GM21529 (cell line): ENCODE measurements at regions not wholly inside any gene's neighbourhood (a gene's known extent, or its start where the extent isn't known, plus 50 kb on each side); places are given as distances from the start of the nearest gene placed in this dataset.

Experiments used
- ATAC-seq: cut with Tn5 transposase; IDR thresholded peaks from one replicate; pipeline ENCODE4 v1.9.1; 2021; ENCODE audit not compliant: unreplicated experiment

DNA sequence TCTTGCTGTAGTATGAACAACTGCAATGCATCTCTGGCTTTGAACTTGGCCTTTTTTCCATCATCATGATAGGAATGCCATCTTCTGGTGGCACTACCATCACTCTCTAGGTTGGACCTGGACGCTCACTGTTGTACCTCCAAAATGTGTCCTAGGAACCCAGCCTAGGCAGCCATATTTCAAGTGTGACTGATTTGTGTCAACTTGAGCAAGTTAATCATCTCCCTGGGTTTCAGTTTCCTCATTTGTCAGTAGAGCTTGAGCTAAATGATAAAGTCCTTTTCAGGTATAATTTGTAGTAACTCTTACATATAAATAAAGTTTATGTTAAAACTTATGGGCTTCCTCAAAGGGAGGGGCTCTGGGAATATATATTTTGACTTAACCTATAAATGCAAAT lies 241.7 kb upstream of the CEP162 start:
- ATAC-seq = no peak

DNA sequence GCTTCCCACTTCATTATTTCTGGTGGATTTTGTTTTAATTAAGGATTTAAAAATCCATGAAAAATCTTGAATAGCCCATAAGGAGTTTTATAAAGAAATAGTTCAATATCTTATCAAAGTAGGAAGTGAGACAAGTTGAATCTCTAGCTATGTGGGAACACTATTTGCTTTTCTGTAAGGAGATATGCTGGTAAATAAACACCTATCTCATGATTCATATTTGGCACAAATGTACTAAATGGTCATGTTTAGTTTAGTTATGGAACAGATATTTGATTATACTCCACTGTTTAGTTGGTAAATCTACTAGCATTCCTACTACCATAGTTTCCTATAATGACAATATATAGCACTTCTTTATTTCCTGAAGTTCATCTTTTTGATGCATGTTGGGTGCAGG lies 239.9 kb upstream of the CEP162 start:
- no peak for ATAC-seq

DNA sequence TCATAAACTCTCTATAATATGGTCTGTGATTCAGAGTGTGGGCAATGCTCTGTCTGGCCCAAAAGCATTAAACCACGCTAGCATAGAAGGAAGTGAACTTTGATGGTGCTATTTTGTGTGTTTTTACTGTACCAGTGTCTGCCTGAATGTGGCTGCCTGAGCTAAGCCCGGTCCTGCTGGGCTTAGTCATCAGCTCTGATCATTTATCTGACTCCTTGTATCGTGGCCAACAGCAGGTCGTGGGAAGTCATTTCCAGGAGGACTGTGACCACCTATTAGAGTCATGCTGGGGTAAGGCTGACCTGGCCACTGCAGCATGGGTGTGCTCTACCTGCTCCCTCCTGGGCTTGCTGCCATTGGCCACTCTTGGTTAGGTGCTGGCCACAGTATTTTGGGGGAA lies 239.1 kb upstream of the CEP162 start:
- no peak for ATAC-seq

DNA sequence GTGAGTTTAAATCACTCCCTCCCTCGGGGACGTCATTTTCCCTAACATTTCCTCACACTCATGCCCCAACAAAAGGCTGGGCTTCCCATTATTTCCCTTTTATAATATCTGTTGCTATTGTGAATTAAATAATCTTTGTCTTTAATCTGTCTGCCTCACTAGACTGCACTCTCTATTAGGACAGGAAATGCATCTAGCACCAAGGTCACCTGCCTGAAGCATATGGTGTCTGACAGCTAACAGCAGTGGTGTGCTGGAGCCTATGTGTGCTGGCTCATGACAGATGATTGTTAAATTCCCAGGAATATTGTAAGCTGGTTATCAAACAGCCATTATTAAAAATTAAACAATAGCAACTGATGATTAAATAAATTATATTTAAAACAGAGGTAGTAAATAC lies 237.0 kb upstream of the CEP162 start:
- no peak for ATAC-seq

DNA sequence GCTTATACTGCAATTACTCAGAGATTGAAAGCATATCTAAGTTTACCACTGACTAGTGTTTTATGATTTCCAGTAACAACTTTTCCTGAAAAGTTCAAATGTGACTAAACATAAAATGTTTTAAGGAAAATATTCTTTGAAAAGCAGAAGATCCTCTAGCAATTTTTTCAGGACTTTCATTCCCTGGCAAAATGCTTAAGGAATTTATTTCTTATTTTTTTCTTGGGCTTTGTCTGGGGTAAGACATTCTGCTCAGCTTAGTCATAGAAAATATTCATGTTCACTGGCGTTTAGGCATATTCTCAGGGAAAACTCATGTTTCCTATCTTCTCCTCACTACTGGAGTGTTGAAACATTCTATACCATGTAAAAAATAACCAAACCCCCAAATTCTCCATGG lies 235.3 kb upstream of the CEP162 start:
- no peak for ATAC-seq

DNA sequence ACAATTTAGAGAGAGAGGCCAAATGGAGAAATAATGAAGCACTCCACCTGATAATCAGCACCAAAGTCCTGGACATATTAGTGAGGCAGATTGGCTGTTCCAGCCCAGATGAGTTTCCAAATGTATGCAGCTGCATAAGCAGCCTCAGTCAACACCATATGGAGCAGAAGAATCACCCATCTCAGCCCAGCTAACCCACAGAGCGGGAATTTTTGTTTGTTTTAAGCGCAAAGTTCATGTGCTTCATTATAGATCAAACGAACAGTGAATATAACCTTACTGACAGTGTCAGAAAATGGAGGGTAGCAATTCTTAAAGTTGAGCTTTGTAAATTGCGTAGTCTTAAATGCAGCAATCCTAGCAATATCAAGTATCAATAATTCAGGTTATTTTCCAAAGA lies 234.0 kb upstream of the CEP162 start:
- no peak for ATAC-seq

DNA sequence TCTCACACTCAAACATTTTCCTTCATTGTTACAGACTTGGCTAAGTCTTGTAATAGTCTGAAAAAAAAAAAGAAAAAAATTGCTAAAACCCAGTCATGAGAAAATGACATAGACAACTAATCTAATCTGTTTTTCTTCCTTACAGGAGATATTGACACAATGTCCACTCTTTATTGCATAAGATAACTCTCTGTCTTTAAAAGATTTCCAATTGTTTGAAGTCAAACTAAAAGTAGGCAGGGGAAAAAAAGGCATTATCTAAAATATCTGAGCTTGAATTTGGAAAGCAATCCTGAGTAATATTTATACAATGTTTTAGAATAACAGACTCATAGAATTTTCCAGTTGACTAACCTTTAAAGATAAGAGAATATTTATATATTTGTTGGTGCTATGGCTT lies 233.0 kb upstream of the CEP162 start:
- ATAC-seq = no peak

DNA sequence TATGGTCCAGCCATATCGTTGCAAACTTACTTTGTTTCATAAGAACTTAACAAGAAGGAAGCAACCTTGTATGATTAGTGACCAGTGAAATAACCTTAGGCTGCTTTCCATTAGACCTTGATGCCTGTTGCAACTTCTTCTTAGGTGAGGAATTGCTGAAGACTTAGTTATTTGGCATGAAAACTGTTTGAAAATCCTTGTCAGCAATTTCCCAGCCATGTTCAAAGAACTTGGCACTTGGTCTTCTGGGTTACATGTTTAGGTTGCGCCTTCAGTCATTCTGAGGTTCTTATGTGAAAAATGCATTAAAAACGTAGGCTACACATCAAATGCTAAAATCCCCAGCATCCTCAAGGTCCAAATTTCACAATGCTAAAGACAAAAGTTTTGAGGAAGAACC lies 232.0 kb upstream of the CEP162 start:
- ATAC-seq = no peak

DNA sequence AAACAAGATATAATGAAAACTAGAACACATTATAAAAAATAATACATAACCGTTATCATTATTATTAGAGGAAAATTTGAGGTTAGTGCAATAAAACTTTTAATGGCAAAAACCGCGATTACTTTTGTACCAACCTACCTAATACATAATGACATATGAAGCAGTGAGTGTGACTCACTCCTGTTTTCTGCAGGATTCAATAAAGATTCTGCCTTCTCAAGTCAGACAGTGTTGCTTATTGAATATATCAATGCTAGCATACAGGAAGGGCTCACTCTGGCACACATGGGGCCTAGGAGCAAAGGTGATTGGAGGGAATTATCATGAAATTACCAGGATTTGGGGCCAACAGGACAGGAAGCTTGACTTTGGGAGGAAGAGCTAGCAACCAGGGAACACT lies 230.8 kb upstream of the CEP162 start:
- no peak for ATAC-seq

DNA sequence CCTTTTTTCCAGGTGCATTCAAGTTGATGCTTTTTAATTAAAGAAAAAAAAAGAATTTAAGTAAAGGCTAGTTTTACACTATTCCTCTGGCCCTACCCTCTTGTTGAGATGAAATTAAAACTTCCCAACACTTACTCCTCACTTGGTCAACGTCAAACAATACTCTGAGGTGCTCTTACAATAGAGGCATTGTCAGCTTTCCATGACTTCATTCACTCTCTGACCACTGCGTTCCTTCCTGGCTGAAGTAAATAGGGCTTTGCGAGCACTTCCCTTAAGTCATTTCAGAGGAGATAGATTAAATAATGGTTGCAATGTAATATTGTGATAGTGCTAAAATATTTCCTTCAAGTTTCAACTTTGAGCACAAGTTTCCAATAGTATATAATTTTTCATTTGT lies 229.8 kb upstream of the CEP162 start:
- ATAC-seq = no peak

DNA sequence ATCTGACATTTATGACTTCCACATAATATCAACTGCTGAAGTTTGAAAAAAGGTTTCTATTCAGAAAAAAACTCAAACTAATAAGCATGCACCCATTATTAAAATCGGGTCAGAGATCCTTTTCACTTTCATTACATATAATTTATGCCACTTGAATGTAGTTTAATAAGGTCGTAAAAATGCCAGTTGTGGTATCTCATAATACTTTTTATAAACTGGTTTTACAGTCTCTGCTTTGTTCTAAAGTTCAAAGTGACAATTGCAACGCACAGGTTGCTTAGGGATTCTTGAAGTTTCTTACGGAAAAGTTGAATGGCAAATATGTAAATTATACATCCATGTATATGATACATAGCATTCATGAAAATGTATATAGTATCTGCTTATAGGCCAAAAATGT lies 229.4 kb upstream of the CEP162 start:
- no peak for ATAC-seq

DNA sequence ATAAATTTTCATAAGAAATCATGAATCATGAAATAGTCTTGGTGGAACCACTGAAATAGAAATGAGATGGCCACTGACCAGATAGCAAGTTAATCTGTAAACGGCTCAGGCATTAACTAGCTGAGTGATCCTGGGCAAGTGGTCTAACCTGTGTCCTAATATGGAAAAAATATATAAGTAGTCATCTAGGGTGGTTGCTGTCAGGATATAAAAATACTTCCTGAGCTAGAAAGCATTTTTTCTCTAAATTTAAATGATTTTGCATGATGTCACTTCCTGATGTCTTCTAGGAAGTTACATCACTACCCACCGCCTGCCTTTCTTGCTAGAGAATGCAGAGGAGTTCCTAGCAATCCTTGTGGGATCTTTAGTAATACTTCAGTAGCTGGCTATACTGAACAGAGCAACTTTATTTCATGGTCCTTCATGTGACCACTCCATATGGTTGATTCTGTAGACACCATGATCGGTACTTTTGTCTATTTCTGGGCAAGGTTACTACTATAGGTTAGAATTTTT lies 228.1 kb upstream of the CEP162 start:
- no peak for ATAC-seq

DNA sequence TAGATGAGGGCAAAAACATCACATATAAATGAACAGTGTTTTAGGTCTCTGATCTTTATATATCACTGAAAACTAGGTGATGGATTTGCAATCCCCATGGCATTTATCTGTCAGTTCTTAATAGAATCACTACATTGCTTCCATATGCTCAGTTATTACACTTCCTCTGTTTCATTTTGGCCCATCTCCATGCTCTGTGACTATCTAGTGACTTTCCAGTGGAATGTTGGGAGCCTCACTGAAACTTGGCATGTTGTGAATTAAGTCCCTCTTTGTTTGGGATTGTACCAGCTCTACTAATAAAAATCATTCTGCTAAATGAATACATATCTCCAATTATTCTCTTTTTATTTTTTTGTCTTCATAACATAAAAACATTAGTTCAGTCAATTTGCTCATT lies 226.1 kb upstream of the CEP162 start:
- no peak for ATAC-seq

DNA sequence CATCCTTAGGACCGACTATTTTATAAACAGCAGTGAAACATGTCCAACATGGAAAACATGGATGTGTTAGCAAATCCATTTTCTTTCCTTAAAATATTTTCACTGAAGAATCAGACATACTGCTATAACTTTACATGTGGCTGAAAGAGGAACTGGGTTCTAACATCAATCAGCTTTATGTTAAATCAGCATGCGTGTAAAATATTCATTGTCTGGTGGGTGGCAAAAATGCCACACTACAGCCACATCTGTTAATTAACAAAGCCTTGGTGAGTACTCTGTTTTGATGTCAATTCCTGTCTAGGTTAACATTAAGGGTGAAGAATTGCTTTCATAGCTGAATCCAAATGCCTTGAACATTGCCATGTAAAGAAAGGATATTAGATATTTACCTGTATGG lies 222.6 kb upstream of the CEP162 start:
- ATAC-seq = no peak

DNA sequence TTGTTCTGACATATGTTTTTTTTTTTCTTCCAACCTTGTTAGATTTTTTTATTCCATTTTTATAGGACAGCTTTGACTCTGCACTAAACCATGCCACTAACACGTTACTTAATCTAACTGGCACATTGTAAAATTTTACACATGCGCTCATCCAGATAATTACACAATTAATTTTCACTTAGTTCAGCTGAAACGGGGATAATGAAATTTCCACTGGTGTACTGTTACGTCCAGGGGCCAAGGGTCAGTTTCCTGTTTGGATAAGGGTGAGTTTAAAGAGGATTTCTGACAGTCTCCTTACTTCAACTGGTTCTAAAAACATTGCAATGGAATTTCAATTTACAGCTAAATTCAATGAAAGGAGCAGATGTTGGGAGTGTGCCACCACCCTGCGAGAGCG lies 221.8 kb upstream of the CEP162 start:
- ATAC-seq = no peak

DNA sequence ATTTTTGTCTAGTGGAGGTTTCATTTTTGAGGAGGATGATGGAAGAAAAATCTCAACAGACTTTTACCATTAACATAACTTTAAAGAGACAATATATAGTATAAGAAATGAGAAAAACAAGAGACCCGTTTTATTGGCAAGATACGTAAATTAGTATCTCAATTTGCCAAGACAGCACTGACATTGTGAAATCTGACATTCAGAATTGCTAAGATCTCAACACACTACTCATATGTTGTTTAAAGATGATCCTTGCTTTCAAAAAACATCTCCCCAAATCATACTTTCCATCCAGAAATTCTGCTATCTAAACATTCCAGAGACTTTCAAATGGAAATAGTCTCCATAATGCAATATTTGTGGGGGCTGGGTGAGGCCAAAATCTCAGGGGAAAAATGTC lies 220.9 kb upstream of the CEP162 start:
- ATAC-seq = no peak

DNA sequence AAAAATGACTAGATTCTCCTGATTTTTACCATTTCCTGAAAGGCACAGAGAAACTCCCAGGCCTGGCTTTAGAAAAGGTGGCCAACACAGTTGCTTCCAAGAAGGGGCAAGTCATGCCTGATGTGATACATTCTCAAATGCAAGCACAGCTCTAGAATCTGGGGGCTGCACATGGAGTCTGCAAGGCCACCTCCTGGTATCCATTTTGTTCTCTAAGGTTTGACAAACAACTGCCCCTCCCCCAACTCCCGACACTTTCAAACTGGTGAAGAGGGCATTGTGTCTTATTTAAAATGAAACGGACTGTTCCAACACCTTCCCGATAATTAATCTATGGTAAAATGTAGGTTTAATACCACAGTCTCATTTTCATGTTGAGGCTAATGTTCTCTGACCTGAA lies 220.2 kb upstream of the CEP162 start:
- ATAC-seq = no peak

DNA sequence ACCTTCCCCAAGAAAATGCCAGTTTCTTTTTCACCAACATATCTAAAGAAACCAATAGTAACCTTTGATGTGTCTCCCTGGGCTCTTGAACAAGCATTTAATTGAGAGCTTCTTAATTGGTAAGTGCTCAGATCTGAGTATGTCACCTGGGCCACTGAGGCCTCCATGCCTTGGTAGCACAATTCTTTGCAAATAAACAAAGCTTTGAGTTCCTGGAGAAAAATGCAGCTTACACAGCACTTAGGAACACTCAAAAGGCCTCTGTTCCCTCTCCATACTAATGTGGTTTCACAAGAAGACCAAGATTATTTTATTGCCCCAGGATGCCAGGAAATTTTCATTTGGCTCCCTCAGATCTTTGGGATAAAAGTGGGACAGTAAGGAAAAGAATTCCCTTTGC lies 217.6 kb upstream of the CEP162 start:
- ATAC-seq = no peak

DNA sequence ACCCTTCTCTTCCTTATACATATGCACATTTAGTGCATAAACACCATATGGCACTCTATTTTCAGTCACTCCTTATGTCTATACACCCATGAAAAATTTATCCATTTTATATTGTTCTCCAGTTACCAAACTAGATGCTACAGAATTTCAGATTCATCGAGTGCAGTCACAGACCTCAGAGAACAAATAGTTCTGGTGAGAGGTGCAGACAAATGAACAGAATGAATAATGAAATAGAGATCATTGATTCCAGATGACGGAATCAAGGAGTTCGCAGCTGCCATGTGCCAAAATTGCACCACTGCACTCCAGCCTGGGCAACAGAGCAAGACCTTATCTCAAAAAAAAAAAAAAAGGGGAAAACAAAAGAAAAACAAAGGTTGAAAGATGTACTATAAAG lies 214.8 kb upstream of the CEP162 start:
- ATAC-seq = no peak

DNA sequence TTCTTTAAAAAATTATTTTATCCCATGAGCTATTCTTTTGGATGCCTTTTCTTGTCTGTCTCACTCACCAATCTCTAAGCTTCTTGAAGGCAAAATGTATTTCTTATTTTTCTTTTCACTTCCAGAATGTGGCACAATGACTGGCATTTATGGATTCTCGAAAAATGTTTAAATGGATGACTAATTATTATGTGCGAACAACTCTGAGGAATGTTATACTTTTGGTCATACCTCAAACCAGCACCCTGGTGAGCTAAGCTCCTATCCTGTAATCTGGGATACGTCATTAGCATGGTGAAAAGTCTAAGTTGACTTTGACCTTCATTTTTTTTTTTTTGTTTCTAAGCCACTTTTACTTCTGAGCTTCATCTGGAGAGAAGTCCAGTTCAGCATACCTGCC lies 214.0 kb upstream of the CEP162 start:
- no peak for ATAC-seq

DNA sequence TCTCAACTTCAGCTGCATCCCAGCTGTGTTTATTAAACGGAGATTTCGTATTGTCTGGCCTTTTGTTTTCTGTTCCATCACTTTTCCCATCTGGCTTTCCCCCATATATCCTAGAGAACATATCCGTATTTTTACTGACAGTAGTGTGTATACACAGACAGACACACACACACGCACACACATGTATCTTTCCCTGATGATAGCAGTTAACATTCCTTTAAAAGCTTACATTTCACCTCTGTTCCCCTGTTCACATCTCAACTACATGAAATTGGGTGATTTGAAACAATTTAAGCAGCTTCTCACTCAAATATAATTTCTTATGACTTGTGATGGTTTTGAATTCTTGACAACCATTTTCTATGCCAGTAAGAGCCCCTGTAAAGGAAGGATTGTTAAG lies 207.1 kb upstream of the CEP162 start:
- ATAC-seq = no peak

DNA sequence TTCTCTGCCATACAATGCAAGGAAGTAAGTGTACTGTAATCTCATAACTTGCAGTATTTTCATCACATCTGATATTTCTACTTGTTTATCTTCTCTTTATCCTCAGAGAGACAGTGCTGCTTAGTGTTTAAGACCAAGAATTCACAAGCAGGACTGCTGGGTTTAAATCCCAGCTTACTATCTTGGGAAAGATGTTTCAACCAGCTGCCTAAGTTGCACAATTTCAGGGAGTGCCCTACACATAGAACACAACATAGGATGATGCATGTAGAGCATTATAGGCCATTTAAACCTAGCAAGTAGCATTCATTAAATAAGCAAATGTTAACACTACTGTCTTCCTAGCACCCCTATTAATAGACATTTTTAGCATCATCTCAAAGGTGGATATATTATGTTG lies 205.2 kb upstream of the CEP162 start:
- ATAC-seq = no peak

DNA sequence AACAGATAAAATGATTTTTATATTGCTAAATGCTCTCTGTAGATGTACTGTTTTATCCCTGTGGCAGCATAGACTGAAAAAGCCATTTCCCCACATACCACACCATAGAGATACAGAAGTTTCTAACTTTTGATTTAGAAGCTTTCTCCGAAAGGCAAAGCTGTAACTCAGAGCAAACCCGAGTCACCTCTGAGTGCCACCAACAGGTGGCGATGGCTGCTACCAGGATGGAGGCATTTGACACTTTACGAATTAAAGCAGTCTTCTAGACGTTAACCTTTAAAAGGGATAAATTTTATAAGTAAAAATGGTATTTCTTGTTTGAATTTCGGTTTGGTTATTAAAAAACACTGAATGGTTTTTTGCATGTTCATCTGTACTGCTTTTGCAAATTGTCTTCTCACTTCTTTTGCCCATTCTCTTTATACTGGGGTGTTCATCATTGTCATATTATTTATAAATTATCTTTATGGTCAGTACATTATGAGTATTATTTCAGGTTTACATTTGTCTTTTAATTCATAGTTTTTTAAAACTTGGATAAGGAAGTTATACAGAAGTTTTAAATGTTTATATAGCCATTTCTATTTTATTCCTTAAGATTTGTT lies 201.0 kb upstream of the CEP162 start:
- peak; percentile 76 for ATAC-seq
